ENCODE measurements at regions not wholly inside any gene's neighbourhood (a gene's known extent, or its start where the extent isn't known, plus 50 kb on each side); places are given as distances from the start of the nearest gene placed in this dataset.

DNA sequence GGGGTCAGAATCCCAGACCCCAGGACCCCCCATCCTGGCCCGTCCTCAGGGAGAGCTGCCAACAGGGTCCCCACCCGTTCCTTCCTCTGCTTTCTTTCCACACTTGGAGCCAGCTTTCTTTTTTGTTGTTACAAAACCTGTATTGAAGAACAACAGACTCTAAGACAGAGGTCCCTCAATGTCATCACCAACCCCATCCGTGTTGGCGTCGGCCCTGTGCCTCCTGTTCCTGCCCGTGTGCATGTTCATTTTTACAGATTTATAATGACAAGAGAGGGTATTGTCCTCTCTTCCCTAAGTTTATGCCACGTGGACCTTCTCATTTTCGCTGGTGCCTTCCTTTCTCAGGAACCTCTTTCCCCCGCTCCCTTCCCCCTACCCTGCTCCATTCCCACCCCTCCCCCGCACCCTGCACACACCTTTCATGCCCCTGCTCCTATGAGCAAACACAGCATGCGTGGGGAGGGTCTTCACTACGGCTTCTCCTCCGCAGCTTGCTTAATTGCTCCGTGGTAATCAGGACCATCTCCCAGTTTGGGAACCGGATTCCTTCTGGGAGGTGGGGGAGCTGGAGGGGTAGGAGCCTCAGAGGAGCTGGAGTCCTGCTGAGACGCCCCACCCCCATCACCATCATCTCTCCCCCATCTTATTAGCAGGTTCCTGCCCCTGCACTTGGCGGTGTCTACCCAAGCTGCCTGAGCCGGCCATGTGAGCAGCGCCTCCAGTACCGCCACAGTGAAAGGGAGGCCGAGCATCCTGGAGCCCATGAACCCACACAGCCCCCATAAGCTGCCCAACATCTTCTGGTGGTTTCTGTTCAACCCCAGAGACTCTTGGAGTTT lies 88.0 kb upstream of the INSIG1 start:
- TF ChIP-seq POLR2A (IDR thresholded peaks at IDR 0.05; ENCODE audit: low read depth, low read length) (no peak), POLR2AphosphoS5 (IDR thresholded peaks at IDR 0.05; ENCODE audit: insufficient read depth, low read depth, low read length) (no peak), MYC (IDR thresholded peaks at IDR 0.05; ENCODE audit: low read depth, low read length) (no peak), EZH2 (IDR thresholded peaks at IDR 0.05; ENCODE audit: borderline replicate concordance, low read depth, low read length, severe bottlenecking) (no peak), FOS (IDR thresholded peaks at IDR 0.05; ENCODE audit: borderline replicate concordance, insufficient read depth, low read length) (no peak), GATA2 (IDR thresholded peaks at IDR 0.05; ENCODE audit: insufficient read depth, insufficient read length, low read depth, low read length) (no peak), JUN (IDR thresholded peaks at IDR 0.05; ENCODE audit: borderline replicate concordance, insufficient read depth, insufficient read length, low read depth) (no peak)
- TF ChIP-seq, protein P1, sequence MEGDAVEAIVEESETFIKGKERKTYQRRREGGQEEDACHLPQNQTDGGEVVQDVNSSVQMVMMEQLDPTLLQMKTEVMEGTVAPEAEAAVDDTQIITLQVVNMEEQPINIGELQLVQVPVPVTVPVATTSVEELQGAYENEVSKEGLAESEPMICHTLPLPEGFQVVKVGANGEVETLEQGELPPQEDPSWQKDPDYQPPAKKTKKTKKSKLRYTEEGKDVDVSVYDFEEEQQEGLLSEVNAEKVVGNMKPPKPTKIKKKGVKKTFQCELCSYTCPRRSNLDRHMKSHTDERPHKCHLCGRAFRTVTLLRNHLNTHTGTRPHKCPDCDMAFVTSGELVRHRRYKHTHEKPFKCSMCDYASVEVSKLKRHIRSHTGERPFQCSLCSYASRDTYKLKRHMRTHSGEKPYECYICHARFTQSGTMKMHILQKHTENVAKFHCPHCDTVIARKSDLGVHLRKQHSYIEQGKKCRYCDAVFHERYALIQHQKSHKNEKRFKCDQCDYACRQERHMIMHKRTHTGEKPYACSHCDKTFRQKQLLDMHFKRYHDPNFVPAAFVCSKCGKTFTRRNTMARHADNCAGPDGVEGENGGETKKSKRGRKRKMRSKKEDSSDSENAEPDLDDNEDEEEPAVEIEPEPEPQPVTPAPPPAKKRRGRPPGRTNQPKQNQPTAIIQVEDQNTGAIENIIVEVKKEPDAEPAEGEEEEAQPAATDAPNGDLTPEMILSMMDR (IDR thresholded peaks at IDR 0.05; ENCODE audit: extremely low read depth in 1 of 2, insufficient read depth in 1 of 2, low read depth in 1 of 2, low read length in 2 of 2), result no peak
- TF ChIP-seq, protein P2, sequence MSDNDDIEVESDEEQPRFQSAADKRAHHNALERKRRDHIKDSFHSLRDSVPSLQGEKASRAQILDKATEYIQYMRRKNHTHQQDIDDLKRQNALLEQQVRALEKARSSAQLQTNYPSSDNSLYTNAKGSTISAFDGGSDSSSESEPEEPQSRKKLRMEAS (IDR thresholded peaks at IDR 0.05; ENCODE audit: insufficient read depth, insufficient read length), result no peak
